PC-3 (cell line): ENCODE measurements at regions not wholly inside any gene's neighbourhood (a gene's known extent, or its start where the extent isn't known, plus 50 kb on each side); places are given as distances from the start of the nearest gene placed in this dataset.

ENCODE experiments used
- CTCF ChIP-seq: fragments of 300-600 bp; sonication (generic); conservative IDR thresholded peaks from 2 replicates; pipeline ENCODE4 v1.5.1; 2017; ENCODE audit warnings: antibody characterized with exemption, low read depth, mild to moderate bottlenecking, low read length
- EZH2 ChIP-seq: fragments of 300-600 bp; sonication (generic); IDR thresholded peaks from one replicate; pipeline ENCODE4 v1.6.1; 2017; ENCODE audit warnings: antibody characterized with exemption, mild to moderate bottlenecking, low read length; ENCODE audit not compliant: unreplicated experiment

- TF ChIP-seq CTCF (no peak), EZH2 (no peak)
Observed at GRCh38 chr12:74120644-74121043, 417.0 kb upstream of the ATXN7L3B start.
